ENCODE measurements at regions not wholly inside any gene's neighbourhood (a gene's known extent, or its start where the extent isn't known, plus 50 kb on each side); places are given as distances from the start of the nearest gene placed in this dataset.
"Not testable (repeated sequence)": the region's sequence is repeated elsewhere in the genome, so short reads cannot be mapped to it uniquely, and the experiment has no call there.

- intact Hi-C loops (cut with DNase I; ENCODE audit: low total_unique reads): no loop called here
Observed at GRCh38 chr14:65840118-65840751, 427.7 kb downstream of the FUT8 start.

GRCh38 chr14:65840786-65841185 lies 428.3 kb downstream of the FUT8 start:
- TF ChIP-seq POLR2A (IDR thresholded peaks at IDR 0.05): no peak
- TF ChIP-seq, protein P1, sequence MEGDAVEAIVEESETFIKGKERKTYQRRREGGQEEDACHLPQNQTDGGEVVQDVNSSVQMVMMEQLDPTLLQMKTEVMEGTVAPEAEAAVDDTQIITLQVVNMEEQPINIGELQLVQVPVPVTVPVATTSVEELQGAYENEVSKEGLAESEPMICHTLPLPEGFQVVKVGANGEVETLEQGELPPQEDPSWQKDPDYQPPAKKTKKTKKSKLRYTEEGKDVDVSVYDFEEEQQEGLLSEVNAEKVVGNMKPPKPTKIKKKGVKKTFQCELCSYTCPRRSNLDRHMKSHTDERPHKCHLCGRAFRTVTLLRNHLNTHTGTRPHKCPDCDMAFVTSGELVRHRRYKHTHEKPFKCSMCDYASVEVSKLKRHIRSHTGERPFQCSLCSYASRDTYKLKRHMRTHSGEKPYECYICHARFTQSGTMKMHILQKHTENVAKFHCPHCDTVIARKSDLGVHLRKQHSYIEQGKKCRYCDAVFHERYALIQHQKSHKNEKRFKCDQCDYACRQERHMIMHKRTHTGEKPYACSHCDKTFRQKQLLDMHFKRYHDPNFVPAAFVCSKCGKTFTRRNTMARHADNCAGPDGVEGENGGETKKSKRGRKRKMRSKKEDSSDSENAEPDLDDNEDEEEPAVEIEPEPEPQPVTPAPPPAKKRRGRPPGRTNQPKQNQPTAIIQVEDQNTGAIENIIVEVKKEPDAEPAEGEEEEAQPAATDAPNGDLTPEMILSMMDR (IDR thresholded peaks at IDR 0.05): no peak
- Histone ChIP-seq H3K4me3 (no peak overlapping the region), H3K27me3 (no peaks in the 10 kb centered on the region), H3K4me1 (no peaks in the 10 kb centered on the region), H3K27ac (no peak overlapping the region), H3K36me3 (no peaks in the 10 kb centered on the region), H3K9me3 (no peaks in the 10 kb centered on the region)
- DNase-seq: no peak
- intact Hi-C loops (cut with DNase I; ENCODE audit: low total_unique reads): no loop called here

More at GRCh38 chr14:65840118-65840751, 427.7 kb downstream of the FUT8 start:
- no peak for DNase-seq
- Histone ChIP-seq H3K9me3 (no peaks in the 10 kb centered on the region), H3K27ac (no peak overlapping the region), H3K4me3 (no peak overlapping the region), H3K36me3 (no peaks in the 10 kb centered on the region), H3K4me1 (no peaks in the 10 kb centered on the region), H3K27me3 (no peaks in the 10 kb centered on the region)
- TF ChIP-seq POLR2A (IDR thresholded peaks at IDR 0.05): no peak
- TF ChIP-seq, protein P1 (IDR thresholded peaks at IDR 0.05): no peak

DNA sequence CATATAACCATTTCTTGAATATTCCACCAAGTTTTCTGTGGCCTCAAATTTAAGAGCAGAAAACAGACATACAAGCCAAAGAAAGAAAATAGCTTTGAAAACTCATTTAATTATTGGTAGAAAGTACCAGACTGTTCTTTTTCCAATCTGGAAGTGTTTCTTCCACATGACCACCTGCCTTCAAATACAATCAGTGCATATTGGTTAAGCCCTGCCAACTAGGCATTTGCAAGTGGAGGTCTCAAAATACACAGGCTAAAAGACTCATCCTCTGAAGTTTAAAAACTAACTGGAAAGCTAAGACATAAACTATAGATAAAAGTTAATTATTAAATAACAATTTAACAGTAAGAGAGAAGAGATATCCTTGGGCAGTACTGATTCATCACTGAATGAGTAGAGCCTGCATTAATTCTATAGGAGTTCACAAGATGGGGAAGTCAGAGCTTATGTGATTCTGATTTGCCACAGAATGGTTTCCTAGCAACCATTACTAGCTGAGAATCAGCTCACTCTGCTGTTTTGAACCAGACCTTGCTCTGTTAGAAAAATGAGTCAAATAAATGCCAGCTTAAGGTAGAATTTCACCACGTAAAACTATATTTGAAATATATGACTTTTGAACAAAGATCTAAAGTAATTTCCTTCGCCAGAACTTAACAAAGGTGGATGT lies 433.8 kb downstream of the FUT8 start:
- TF ChIP-seq, protein P1 (IDR thresholded peaks at IDR 0.05): no peak
- no peak for TF ChIP-seq POLR2A (IDR thresholded peaks at IDR 0.05)
- intact Hi-C loops (cut with DNase I; ENCODE audit: low total_unique reads): no loop called here
- no peak for DNase-seq
- Histone ChIP-seq H3K36me3 (no peaks in the 10 kb centered on the region), H3K27ac (no peak overlapping the region), H3K4me1 (no peaks in the 10 kb centered on the region), H3K4me3 (no peak overlapping the region), H3K9me3 (no peaks in the 10 kb centered on the region), H3K27me3 (no peaks in the 10 kb centered on the region)

DNA sequence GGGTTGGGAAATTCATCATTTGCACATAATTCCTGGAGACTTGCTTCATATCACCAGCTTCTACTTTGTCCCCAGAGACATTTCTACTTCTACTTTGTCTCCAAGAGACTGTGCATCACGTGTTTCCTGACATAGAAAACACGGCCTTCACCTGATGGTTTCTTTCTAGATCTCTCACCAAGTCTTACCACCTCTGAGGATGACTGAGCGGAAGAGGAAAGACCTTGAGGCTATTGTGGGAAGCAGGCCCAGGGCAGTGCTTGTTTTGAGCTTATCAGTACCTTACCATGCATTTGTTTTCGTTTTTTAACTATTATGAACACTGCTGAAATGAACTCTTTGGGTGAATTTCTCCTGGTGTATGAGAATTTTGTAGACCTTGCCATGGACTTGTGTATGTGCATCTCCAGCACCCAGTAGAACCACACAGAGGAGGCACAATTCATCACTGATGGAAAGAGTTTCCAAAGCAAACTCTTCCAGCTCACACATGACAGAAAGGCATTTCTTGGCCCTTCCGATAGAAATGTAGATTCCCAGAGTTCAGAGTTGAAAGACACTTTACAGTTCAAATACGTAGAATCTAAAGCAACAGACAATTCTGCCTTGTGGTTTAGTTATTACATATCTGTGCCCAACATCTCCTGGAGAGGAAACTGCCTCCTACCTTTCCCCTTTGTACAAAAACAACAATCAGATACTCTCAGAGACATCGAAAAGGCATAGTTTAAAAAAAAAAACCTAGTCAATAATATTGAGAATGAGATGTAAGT lies 434.7 kb downstream of the FUT8 start:
- Histone ChIP-seq H3K4me1 (no peaks in the 10 kb centered on the region), H3K27ac (no peak overlapping the region), H3K4me3 (no peak overlapping the region), H3K27me3 (no peaks in the 10 kb centered on the region), H3K9me3 (no peaks in the 10 kb centered on the region), H3K36me3 (no peaks in the 10 kb centered on the region)
- intact Hi-C loops (cut with DNase I; ENCODE audit: low total_unique reads): no loop called here
- DNase-seq: no peak
- no peak for TF ChIP-seq POLR2A (IDR thresholded peaks at IDR 0.05)
- TF ChIP-seq, protein P1 (IDR thresholded peaks at IDR 0.05): no peak

- intact Hi-C loops (cut with DNase I; ENCODE audit: low total_unique reads); H3K4me1 ChIP-seq; H3K9me3 ChIP-seq; H3K36me3 ChIP-seq; H3K27me3 ChIP-seq; DNase-seq; H3K27ac ChIP-seq; H3K4me3 ChIP-seq: not testable (repeated sequence)
Observed at GRCh38 chr14:65847931-65848330, 435.4 kb downstream of the FUT8 start.

Data from uterus (tissue), 3 donors.